Natural killer cell (primary cell): ENCODE measurements at regions not wholly inside any gene's neighbourhood (a gene's known extent, or its start where the extent isn't known, plus 50 kb on each side); places are given as distances from the start of the nearest gene placed in this dataset.

ENCODE experiments used
- ATAC-seq, 3 donors: fragments of 150-1000 bp in 2 of 3; fragments of 200-7000 bp in 1 of 3; cut with Tn5 transposase; 1 replicate in 1 of 3; 2 replicates in 2 of 3; pipeline ENCODE4 v1.10.0; 2021; ENCODE audit warnings: mild to moderate bottlenecking in 2 of 3, moderate library complexity in 2 of 3
- DNase-seq, 2 donors: peaks; one replicate each; pipeline versions ENCODE4 v3.0.0 to v3.0.0-alpha.2; 2013 to 2021; ENCODE audit warnings: mixed read lengths in 1 of 2
- H3K27ac ChIP-seq: one replicate; pipeline ENCODE4 v1.5.1; 2013; ENCODE audit warnings: mild to moderate bottlenecking, low read length
- H3K27me3 ChIP-seq: one replicate; pipeline ENCODE4 v1.6.1; 2013; ENCODE audit warnings: low read length; ENCODE audit not compliant: control insufficient read depth, insufficient read depth
- H3K36me3 ChIP-seq: one replicate; pipeline ENCODE4 v1.6.1; 2013; ENCODE audit warnings: low read length; ENCODE audit not compliant: control insufficient read depth, insufficient read depth
- H3K4me1 ChIP-seq: one replicate; pipeline ENCODE4 v1.6.1; 2013; ENCODE audit warnings: low read length; ENCODE audit not compliant: control insufficient read depth, insufficient read depth
- H3K4me3 ChIP-seq: one replicate; pipeline ENCODE4 v1.5.1; 2013; ENCODE audit warnings: low read length
- H3K9me3 ChIP-seq: one replicate; pipeline ENCODE4 v1.6.1; 2013; ENCODE audit warnings: low read length; ENCODE audit not compliant: control insufficient read depth, insufficient read depth
- H3K27ac Mint-ChIP-seq, 2 donors: one replicate each; pipeline ENCODE4 v1.8.0; 2022; ENCODE audit warnings: mild to moderate bottlenecking in 2 of 2, mixed read lengths in 2 of 2, moderate library complexity in 1 of 2
- H3K27me3 Mint-ChIP-seq, 2 donors: one replicate each; pipeline ENCODE4 v1.8.0; 2022; ENCODE audit warnings: low read depth in 2 of 2, mixed read lengths in 2 of 2
- H3K36me3 Mint-ChIP-seq: one replicate; pipeline ENCODE4 v1.8.0; 2022; ENCODE audit warnings: mixed read lengths
- H3K4me1 Mint-ChIP-seq, 2 donors: one replicate each; pipeline ENCODE4 v1.8.0; 2022; ENCODE audit warnings: mixed read lengths in 2 of 2
- H3K4me3 Mint-ChIP-seq: one replicate; pipeline ENCODE4 v1.8.0; 2022; ENCODE audit warnings: mild to moderate bottlenecking, moderate library complexity, mixed read lengths
- H3K9me3 Mint-ChIP-seq, 2 donors: one replicate each; pipeline ENCODE4 v1.8.0; 2022; ENCODE audit warnings: mixed read lengths in 2 of 2
- CTCF ChIP-seq: fragments of 200-600 bp; IDR thresholded peaks from one replicate; pipeline ENCODE4 v1.8.0; 2022; ENCODE audit warnings: antibody characterized with exemption
- WGBS: methylation state at CpG from one replicate; pipeline ENCODE4 v1.1.7; 2013; ENCODE audit warnings: missing lambda C conversion rate; ENCODE audit not compliant: insufficient coverage; 5-methylcytosine and 5-hydroxymethylcytosine counted together
- intact Hi-C: fragments of 100-400 bp; cut with micrococcal nuclease; formaldehyde crosslinking; loops from one replicate; pipeline ENCODE4 v1.14.2; 2022

DNA sequence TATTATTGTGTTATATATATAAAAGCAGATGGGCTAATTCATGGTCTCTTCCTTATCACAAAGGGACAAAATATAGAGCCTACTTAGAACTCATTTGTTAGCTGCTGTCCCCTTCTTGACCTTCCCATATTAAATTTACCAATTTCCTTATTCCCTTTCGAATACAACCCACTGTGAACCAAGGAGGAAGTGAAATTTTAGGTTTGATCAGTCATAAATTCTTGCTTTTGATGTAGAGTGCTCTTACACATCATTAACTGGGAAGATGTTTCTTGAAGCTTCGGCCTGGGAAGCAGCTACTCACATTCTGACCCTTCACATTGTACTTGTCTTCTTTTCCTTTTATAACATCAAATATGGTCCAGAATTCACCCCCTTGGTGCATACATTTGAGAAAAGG is 579.0 kb downstream of the LRFN5 start:
- DNase-seq: no peak
- H3K27ac ChIP-seq: no peak overlapping the region
- no peaks in the 10 kb centered on the region for H3K9me3 ChIP-seq
- H3K36me3 ChIP-seq: no peaks in the 10 kb centered on the region
- no peak overlapping the region for H3K27ac Mint-ChIP-seq
- H3K4me3 Mint-ChIP-seq: no peak overlapping the region
- peaks cover 14% of the 10 kb centered on the region for H3K36me3 Mint-ChIP-seq
- no peak for ATAC-seq
- no peaks in the 10 kb centered on the region for H3K4me1 ChIP-seq
- 43% methylated on average over 1 of the region's 2 CpGs for WGBS
- H3K9me3 Mint-ChIP-seq: peaks cover 17 to 21% of the 10 kb centered on the region in 2 donors
- no peaks in the 10 kb centered on the region for H3K27me3 Mint-ChIP-seq
- intact Hi-C loops: no loop called here
- H3K4me3 ChIP-seq: no peak overlapping the region
- no peaks in the 10 kb centered on the region for H3K4me1 Mint-ChIP-seq
- H3K27me3 ChIP-seq: no peaks in the 10 kb centered on the region
- TF ChIP-seq CTCF: no peak

- Mint-ChIP-seq H3K27me3 (no peaks in the 10 kb centered on the region), H3K4me3 (no peak overlapping the region), H3K9me3 (peaks cover 13 to 14% of the 10 kb centered on the region in 2 donors), H3K36me3 (no peaks in the 10 kb centered on the region), H3K27ac (no peak overlapping the region), H3K4me1 (no peaks in the 10 kb centered on the region)
- intact Hi-C loops: no loop called here
- H3K36me3 ChIP-seq: no peaks in the 10 kb centered on the region
- H3K9me3 ChIP-seq: peaks cover 4% of the 10 kb centered on the region
- no peaks in the 10 kb centered on the region for H3K27me3 ChIP-seq
- WGBS: 80% methylated on average over 1 of the region's 3 CpGs
- ATAC-seq: no peak
- DNase-seq: no peak
- H3K4me1 ChIP-seq: no peaks in the 10 kb centered on the region
- TF ChIP-seq CTCF: no peak
- H3K27ac ChIP-seq: no peak overlapping the region
- no peak overlapping the region for H3K4me3 ChIP-seq
Observed at GRCh38 chr14:42174357-42174756, 567.7 kb downstream of the LRFN5 start.

DNA sequence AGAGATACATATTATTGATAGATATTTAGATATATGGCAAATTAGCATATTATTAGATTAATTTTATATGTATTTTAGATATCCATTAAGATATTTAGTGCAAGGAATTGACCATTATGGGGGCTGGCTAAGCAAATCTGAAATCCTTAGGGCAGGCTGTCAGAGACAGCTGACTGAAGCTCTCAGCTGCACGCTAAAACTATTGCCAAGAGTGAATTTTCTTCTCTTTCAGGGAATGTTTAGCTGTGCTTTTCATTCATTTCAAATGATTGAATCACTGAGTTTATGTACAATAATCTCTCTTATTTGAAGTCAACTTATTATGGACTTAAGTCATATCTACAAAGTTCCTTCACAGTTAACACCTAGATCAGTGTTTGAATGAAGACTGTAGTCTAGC is 566.5 kb downstream of the LRFN5 start:
- H3K4me3 Mint-ChIP-seq: no peak overlapping the region
- Histone ChIP-seq H3K27ac (no peak overlapping the region), H3K36me3 (no peaks in the 10 kb centered on the region), H3K4me1 (no peaks in the 10 kb centered on the region), H3K4me3 (no peak overlapping the region), H3K9me3 (peaks cover 4% of the 10 kb centered on the region), H3K27me3 (no peaks in the 10 kb centered on the region)
- no peaks in the 10 kb centered on the region for H3K4me1 Mint-ChIP-seq
- ATAC-seq (no peak), DNase-seq (no peak)
- WGBS: 100% methylated on average over 1 of the region's 1 CpG
- intact Hi-C loops: no loop called here
- peaks cover 14 to 20% of the 10 kb centered on the region in 2 donors for H3K9me3 Mint-ChIP-seq
- no peak for TF ChIP-seq CTCF
- no peaks in the 10 kb centered on the region for H3K36me3 Mint-ChIP-seq
- no peaks in the 10 kb centered on the region for H3K27me3 Mint-ChIP-seq
- no peak overlapping the region for H3K27ac Mint-ChIP-seq

DNA sequence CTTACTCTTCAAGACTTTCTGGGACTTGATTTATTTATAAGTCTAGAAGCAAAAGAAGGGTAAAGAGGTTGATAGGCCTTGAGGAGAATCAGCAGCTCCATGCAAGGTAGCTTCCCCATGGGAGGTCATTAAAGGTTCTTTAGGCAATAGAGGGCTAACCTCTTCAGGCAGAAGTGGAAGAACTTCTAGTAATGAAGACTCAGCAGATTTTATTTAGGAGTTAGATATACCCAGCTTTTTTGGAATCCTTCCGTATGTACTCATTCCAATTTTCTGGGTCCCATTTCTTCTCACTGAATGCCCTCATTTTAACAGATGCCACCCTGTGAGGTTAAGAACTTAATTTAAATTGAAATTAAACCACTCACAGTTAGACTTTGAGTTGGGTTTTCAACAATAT is 565.6 kb downstream of the LRFN5 start:
- no peak for ATAC-seq
- intact Hi-C loops: no loop called here
- H3K4me1 Mint-ChIP-seq: no peaks in the 10 kb centered on the region
- H3K27me3 ChIP-seq: no peaks in the 10 kb centered on the region
- WGBS: no CpG with 5 or more reads among the region's 1 CpG
- peaks cover 4% of the 10 kb centered on the region for H3K9me3 ChIP-seq
- H3K36me3 Mint-ChIP-seq: no peaks in the 10 kb centered on the region
- no peak overlapping the region for H3K4me3 ChIP-seq
- no peaks in the 10 kb centered on the region for H3K36me3 ChIP-seq
- no peak for DNase-seq
- no peak overlapping the region for H3K27ac Mint-ChIP-seq
- H3K4me1 ChIP-seq: no peaks in the 10 kb centered on the region
- H3K27ac ChIP-seq: no peak overlapping the region
- TF ChIP-seq CTCF: no peak
- no peak overlapping the region for H3K4me3 Mint-ChIP-seq
- H3K9me3 Mint-ChIP-seq: peaks cover 14 to 20% of the 10 kb centered on the region in 2 donors
- H3K27me3 Mint-ChIP-seq: no peaks in the 10 kb centered on the region
